ENCODE measurements at regions not wholly inside any gene's neighbourhood (a gene's known extent, or its start where the extent isn't known, plus 50 kb on each side); places are given as distances from the start of the nearest gene placed in this dataset.
A peak's percentile ranks its signal among the peaks of the same experiment; 100 is the strongest.
"Not testable (repeated sequence)": the region's sequence is repeated elsewhere in the genome, so short reads cannot be mapped to it uniquely, and the experiment has no call there.

- no peak for DNase-seq (ENCODE audit: extremely low read depth in 1 of 11, low read depth in 9 of 11, low spot score in 4 of 11)
Observed at GRCh38 chr12:58695263-58695662, 225.0 kb downstream of the LRIG3 start.

GRCh38 chr12:58701536-58701935 lies 218.8 kb downstream of the LRIG3 start:
- DNase-seq (ENCODE audit: extremely low read depth in 1 of 11, low read depth in 9 of 11, low spot score in 4 of 11) = no peak

- peak in 9 of 11 donors; percentile 2 to 21 (median 8) for DNase-seq (ENCODE audit: extremely low read depth in 1 of 11, low read depth in 9 of 11, low spot score in 4 of 11)
Observed at GRCh38 chr12:58703866-58704265, 216.4 kb downstream of the LRIG3 start.

- DNase-seq (ENCODE audit: extremely low read depth in 1 of 11, low read depth in 9 of 11, low spot score in 4 of 11) = not testable (repeated sequence)
Observed at GRCh38 chr12:58704770-58705169, 215.5 kb downstream of the LRIG3 start.

- no peak for DNase-seq (ENCODE audit: extremely low read depth in 1 of 11, low read depth in 9 of 11, low spot score in 4 of 11)
Observed at GRCh38 chr12:58710901-58711300, 209.4 kb downstream of the LRIG3 start.

- DNase-seq (ENCODE audit: extremely low read depth in 1 of 11, low read depth in 9 of 11, low spot score in 4 of 11) = no peak
Observed at GRCh38 chr12:58711974-58712373, 208.3 kb downstream of the LRIG3 start.

GRCh38 chr12:58712976-58713375 lies 207.3 kb downstream of the LRIG3 start:
- DNase-seq (ENCODE audit: extremely low read depth in 1 of 11, low read depth in 9 of 11, low spot score in 4 of 11) = no peak

GRCh38 chr12:58719161-58719560 lies 201.1 kb downstream of the LRIG3 start:
- no peak for DNase-seq (ENCODE audit: extremely low read depth in 1 of 11, low read depth in 9 of 11, low spot score in 4 of 11)

GRCh38 chr12:58720421-58720820 lies 199.9 kb downstream of the LRIG3 start:
- no peak for DNase-seq (ENCODE audit: extremely low read depth in 1 of 11, low read depth in 9 of 11, low spot score in 4 of 11)

GRCh38 chr12:58725400-58726105 lies 194.8 kb downstream of the LRIG3 start:
- no peak for DNase-seq (ENCODE audit: extremely low read depth in 1 of 11, low read depth in 9 of 11, low spot score in 4 of 11)

- DNase-seq (ENCODE audit: extremely low read depth in 1 of 11, low read depth in 9 of 11, low spot score in 4 of 11) = no peak
Observed at GRCh38 chr12:58727521-58727920, 192.8 kb downstream of the LRIG3 start.

GRCh38 chr12:58728397-58728796 lies 191.9 kb downstream of the LRIG3 start:
- no peak for DNase-seq (ENCODE audit: extremely low read depth in 1 of 11, low read depth in 9 of 11, low spot score in 4 of 11)

GRCh38 chr12:58731096-58731495 lies 189.2 kb downstream of the LRIG3 start:
- no peak for DNase-seq (ENCODE audit: extremely low read depth in 1 of 11, low read depth in 9 of 11, low spot score in 4 of 11)

GRCh38 chr12:58732894-58733293 lies 187.4 kb downstream of the LRIG3 start:
- no peak for DNase-seq (ENCODE audit: extremely low read depth in 1 of 11, low read depth in 9 of 11, low spot score in 4 of 11)

GRCh38 chr12:58741226-58741625 lies 179.1 kb downstream of the LRIG3 start:
- DNase-seq (ENCODE audit: extremely low read depth in 1 of 11, low read depth in 9 of 11, low spot score in 4 of 11) = no peak

- no peak for DNase-seq (ENCODE audit: extremely low read depth in 1 of 11, low read depth in 9 of 11, low spot score in 4 of 11)
Observed at GRCh38 chr12:58745348-58746125, 174.8 kb downstream of the LRIG3 start.

- DNase-seq (ENCODE audit: extremely low read depth in 1 of 11, low read depth in 9 of 11, low spot score in 4 of 11) = no peak
Observed at GRCh38 chr12:58747533-58747932, 172.8 kb downstream of the LRIG3 start.

- DNase-seq (ENCODE audit: extremely low read depth in 1 of 11, low read depth in 9 of 11, low spot score in 4 of 11) = no peak
Observed at GRCh38 chr12:58750484-58750883, 169.8 kb downstream of the LRIG3 start.

- no peak for DNase-seq (ENCODE audit: extremely low read depth in 1 of 11, low read depth in 9 of 11, low spot score in 4 of 11)
Observed at GRCh38 chr12:58757422-58757821, 162.9 kb downstream of the LRIG3 start.

- not testable (repeated sequence) for DNase-seq (ENCODE audit: extremely low read depth in 1 of 11, low read depth in 9 of 11, low spot score in 4 of 11)
Observed at GRCh38 chr12:58759745-58760144, 160.6 kb downstream of the LRIG3 start.

GRCh38 chr12:58761308-58761707 lies 159.0 kb downstream of the LRIG3 start:
- no peak for DNase-seq (ENCODE audit: extremely low read depth in 1 of 11, low read depth in 9 of 11, low spot score in 4 of 11)
